HG02938 (cell line): ENCODE measurements at regions not wholly inside any gene's neighbourhood (a gene's known extent, or its start where the extent isn't known, plus 50 kb on each side); places are given as distances from the start of the nearest gene placed in this dataset.

Experiments used
- ATAC-seq: cut with Tn5 transposase; IDR thresholded peaks from one replicate; pipeline ENCODE4 v1.9.1; 2021; ENCODE audit warnings: mild to moderate bottlenecking, moderate library complexity; ENCODE audit not compliant: unreplicated experiment

DNA sequence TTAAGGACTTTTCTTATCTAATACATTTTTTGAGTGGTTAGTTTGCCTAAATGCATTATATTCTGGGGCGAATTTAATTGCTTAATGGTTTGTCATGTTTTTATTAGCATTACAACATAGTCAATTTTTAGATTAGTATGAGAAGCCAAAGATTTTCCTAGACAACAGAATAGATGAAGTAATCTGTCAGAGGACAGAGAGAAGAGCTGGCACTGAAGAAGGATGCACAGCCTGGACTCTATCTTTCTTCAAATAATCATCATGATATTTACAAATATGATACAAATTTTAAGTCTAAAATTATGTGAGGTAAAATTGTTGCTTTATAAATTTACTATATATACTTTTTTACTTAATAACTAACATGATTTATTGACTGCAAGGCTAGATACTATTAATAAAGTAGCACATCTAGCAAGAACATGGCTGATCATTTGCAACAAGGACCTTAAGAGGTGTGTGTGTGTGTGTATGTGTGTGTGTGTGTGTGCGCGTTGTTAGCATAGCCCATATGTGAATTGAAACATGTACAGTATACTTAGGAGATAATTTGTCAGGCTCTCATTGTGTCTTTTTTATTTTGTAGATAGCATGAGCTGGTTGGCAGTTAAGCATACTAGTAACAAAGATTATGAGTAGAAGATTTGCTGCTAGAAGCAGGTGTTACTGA, 752.2 kb downstream of the DCDC2C start:
- no peak for ATAC-seq

GRCh38 chr2:4464634-4465266, 761.4 kb downstream of the DCDC2C start:
- no peak for ATAC-seq

GRCh38 chr2:4465671-4466070, 762.3 kb downstream of the DCDC2C start:
- ATAC-seq = no peak

DNA sequence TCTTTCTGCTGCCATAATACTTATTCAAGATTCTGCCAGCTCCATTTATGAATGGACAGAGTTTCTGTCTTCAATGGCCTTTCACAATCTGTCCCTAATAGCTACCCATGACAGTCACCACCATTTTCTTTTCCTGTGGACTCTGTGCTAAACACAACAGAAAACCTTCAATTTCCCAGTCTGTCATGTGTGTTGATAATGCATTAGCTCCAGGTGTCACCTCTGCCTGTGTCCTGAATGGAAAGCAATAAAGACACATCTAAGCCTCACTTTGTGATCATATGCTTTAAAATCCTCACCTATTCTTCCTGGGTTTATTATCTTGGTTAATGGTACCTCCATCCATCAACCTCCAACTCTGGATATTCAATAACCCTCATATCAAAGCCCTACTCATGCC, 772.2 kb downstream of the DCDC2C start:
- no peak for ATAC-seq

DNA sequence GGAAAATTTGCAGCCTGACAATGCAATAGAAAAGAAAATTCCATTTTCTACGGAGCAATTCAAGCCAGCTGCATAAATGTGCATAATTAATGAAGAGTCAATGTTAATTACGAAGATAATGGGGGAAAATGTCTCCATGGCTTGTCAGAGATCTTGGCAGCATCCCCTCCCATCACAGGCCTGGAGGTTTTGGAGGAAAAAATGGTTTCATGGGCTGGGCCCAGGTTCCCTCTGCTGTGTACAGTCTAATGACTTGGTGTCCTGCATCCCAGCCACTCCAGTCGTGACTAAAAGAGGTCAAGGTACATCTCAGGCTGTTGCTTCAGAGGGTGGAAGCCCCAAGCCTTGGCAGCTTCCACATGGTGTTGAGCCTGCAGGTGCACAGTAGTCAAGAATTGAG, 779.7 kb downstream of the DCDC2C start:
- no peak for ATAC-seq

- no peak for ATAC-seq
Measured at GRCh38 chr2:4486971-4487370, 783.6 kb downstream of the DCDC2C start.

- no peak for ATAC-seq
Measured at GRCh38 chr2:4499316-4500030, 796.1 kb downstream of the DCDC2C start.

GRCh38 chr2:4501525-4501924, 798.1 kb downstream of the DCDC2C start:
- ATAC-seq = no peak

DNA sequence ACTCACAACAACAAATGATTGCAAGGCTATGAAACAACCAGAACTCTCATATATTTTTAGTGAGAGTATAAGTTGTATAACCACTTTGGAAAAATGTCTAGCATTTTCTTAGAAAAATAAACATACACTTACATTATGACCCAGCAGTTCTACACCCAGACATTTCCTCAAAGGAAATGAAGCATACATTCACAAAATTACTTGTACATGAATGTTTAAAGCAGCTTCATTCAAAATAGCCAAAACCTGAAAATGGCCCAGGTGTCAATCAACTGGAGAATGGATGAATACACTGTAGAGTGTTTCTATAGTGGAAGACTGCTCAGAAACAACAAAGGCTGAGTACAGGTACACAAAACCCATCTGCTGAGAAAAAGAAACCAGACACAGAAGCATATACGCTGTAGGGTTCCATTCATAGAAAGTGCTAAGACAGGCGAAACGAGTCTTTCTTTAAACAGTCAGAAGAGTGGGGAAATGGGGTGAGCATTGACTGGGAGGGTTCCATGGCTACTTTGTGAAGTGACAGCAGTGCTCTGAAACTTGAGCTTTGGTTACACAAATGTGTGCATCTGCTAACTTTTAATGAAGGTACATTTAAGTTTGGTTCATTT, 799.0 kb downstream of the DCDC2C start:
- no peak for ATAC-seq

- no peak for ATAC-seq
Measured at GRCh38 chr2:4507661-4508060, 804.3 kb downstream of the DCDC2C start.

GRCh38 chr2:4515871-4516761, 812.7 kb downstream of the DCDC2C start:
- no peak for ATAC-seq

GRCh38 chr2:4518596-4518995, 815.2 kb downstream of the DCDC2C start:
- ATAC-seq = no peak

GRCh38 chr2:4522498-4523421, 819.4 kb downstream of the DCDC2C start:
- ATAC-seq = no peak

GRCh38 chr2:4527416-4527815, 824.0 kb downstream of the DCDC2C start:
- no peak for ATAC-seq

- ATAC-seq = no peak
Measured at GRCh38 chr2:4528246-4528645, 824.9 kb downstream of the DCDC2C start.

- ATAC-seq = no peak
Measured at GRCh38 chr2:4528773-4529172, 825.4 kb downstream of the DCDC2C start.

- ATAC-seq = no peak
Measured at GRCh38 chr2:4529738-4530137, 826.4 kb downstream of the DCDC2C start.

GRCh38 chr2:4530231-4530630, 826.9 kb downstream of the DCDC2C start:
- ATAC-seq = no peak

GRCh38 chr2:4533806-4534205, 830.4 kb downstream of the DCDC2C start:
- no peak for ATAC-seq

GRCh38 chr2:4539121-4539520, 835.7 kb downstream of the DCDC2C start:
- ATAC-seq = no peak
